ENCODE measurements at regions not wholly inside any gene's neighbourhood (a gene's known extent, or its start where the extent isn't known, plus 50 kb on each side); places are given as distances from the start of the nearest gene placed in this dataset.
"Not testable (repeated sequence)": the region's sequence is repeated elsewhere in the genome, so short reads cannot be mapped to it uniquely, and the experiment has no call there.

- no peak for DNase-seq
Measured at GRCh38 chr4:154164931-154165839, 326.4 kb downstream of the DCHS2 start.

DNA sequence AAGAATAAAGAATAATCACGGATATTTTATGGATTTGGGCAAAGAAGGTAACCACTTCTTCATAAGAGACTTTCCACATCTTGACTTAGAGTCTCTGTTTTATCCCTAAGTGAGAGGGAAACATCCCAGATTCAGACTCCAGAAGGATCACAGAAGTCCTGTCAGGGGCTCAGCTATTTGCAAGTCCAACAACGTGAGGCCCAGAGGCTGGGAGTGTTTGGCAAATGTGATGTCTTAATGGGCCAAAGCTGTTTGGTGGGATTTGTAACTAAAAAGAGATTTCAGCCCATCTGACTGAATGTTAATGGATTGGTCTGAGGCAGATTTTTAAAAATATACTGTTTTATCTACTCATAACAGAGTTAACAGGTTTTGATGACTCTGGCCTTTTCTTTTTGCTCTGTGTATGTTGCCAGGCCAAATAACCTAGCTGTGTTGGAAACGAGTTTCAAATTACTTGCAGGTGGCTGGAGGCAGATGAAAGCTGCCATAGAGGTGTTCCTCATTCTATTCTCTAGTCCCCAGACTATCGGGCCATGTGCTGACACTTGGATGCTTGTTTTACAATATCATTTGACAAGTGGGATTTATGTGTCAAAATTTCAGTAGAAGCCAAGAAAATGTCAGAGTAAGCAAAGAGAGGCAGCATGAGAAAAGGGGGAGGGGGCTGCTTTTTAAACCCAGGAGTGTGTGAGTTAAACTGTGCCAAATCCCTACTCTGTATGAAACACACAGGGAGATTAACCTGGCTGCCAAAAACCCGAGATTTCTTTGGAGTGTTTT, 330.9 kb downstream of the DCHS2 start:
- DNase-seq, result no peak

DNA sequence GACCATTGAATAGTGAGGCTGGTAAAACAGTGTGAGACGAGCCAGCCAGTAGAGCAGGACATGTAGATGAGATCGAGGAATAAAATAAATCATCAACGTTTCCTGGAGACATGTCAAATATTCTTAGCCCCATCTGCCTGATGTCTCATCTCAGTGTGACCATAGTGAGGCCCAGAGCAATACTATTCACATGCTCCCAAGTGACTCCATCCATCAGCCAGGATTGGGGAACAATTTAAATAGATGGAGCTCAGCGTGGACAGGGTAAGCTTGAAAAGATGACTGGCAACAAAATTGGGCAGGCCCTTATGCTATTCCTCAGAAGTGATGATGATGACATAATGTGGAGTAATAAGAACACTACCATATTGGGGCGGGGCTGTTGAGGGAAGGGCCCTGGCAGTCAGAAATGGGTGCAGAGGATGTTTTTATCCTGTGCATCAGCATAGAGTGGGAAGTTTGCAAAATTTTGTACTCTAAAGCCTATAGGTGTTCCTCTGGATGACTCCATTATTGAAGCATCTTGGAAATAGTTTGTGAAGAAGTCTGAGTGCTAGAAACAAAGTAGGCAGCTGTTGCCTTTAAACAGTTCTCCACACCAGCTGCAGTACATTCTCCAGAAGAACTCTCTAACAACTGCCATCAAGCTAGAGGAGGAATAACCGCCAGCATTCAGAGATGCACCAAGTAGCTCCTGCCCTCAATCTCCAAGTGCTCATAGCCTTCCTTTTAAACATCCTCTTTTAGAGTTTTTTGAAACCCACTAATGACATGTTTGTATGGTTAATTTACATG, 333.0 kb downstream of the DCHS2 start:
- DNase-seq, result no peak

GRCh38 chr4:154152546-154152945, 339.1 kb downstream of the DCHS2 start:
- no peak for DNase-seq

GRCh38 chr4:154149236-154149635, 342.4 kb downstream of the DCHS2 start:
- DNase-seq, result not testable (repeated sequence)

GRCh38 chr4:154143720-154144119, 347.9 kb downstream of the DCHS2 start:
- no peak for DNase-seq

DNA sequence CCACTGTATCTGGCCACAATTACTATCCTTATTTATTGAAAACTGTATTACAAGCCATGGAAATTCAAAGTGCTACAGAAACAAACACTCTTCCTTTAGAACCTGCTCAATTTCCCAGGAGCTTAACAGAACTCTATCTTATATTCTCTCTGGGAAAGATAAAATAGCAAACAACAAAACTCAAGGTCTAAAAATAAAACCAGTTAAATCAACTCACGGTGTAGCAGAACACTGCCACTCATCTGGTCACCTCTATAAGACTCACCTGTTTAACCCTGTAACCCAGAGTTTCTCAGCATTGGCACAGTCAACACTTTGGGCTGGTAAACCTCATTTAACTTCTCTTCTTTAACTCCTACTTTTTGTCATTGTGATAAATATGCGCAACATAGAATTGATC, 348.9 kb downstream of the DCHS2 start:
- DNase-seq, result no peak

DNA sequence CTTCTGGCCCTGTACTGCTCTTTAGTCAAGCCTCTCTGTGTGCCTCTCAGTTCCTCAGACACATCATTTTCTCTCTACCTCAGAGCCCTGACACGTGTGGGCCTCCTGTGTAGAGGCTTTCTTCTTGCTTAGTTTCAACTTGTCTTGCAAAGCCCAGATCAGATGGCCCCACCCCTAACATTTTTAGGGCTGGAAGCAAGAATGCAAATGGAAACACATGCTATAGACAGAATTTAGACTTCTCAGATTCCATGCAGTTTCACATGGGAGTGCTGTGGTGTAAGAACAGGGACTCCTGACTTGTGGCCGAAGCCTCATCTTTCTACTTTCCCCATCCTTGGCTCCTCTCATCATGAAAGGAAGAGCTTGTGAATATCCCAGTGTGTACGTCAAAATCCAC, 350.7 kb downstream of the DCHS2 start:
- no peak for DNase-seq

- no peak for DNase-seq
Measured at GRCh38 chr4:154137320-154137905, 348.5 kb upstream of the SFRP2 start.

DNA sequence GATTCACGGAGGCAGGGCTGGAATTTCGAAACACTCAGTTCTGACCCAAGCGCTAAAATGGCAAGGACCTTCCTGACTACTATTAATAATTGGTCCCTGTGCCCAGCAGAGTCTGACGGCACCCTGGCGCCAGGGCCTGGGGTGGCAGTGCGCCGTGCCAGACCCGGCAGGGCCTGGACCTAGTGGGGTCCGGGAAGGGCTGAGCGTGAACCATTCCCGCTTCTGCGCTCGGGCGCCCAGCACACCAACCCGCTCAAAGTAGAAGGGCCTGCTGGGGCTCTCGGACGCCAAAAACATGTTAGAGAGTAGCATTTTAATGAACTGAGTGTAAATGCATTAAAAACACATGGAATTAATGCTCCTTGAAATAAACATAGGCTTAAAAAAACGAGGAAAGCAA, 346.7 kb upstream of the SFRP2 start:
- DNase-seq, result no peak

DNA sequence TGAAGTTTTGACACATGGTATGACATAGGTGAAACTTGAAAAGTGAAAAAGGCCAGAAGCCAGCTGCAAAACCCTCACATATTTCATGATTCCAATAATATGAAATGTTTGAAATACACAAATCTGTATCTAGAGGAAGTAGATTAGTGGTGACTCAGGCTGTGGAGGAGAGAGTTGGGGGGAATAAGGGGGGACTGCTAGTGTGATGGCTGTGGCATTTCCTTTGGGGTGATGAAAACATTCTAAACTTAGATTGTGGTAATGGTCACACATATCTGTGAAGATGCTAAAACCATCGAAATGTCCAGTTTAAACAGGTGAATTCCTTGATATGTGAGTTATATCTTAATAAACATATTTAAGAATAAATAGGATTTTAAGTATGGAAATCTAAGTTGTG, 343.5 kb upstream of the SFRP2 start:
- no peak for DNase-seq

DNA sequence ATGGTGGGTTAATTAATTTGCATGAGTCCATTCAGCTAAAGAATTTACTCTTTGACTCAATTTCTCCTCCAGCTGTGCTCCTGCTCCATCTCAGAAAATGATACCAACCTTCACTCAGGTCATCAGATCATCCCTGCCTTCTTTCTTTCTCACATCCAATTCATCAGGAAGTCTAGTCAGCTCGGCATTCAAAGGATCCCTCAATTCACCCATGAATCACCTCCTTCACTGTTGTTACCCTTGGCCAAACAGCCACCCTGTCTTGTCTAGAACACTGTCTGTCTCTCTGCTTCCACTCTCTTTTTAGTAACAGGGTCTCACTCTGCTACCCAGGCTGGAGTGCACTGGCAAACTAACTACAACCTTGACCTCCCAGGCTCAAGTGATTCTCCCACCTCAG, 337.4 kb upstream of the SFRP2 start:
- DNase-seq, result no peak

DNA sequence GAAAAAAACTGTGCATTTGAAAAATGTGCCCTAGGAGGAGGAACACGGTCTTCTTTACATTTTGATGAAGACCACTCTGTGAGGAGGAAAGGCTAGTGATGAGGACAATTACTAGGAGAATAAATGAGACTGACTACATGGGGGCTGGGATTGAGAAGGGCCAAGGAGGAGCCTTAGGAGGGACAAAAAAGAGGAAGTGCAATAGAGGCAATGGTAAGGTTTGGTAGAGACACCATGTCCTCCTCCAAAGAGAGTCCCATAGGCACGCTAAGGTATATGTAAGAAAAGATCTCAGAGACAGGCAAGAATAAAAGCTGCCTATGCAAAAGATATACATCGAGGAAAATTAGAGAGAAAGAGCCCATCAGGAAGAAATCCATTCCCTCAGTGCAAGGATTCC, 336.5 kb upstream of the SFRP2 start:
- DNase-seq, result no peak

- no peak for DNase-seq
Measured at GRCh38 chr4:154124539-154125255, 335.8 kb upstream of the SFRP2 start.

- DNase-seq, result no peak
Measured at GRCh38 chr4:154123897-154124296, 335.0 kb upstream of the SFRP2 start.

DNA sequence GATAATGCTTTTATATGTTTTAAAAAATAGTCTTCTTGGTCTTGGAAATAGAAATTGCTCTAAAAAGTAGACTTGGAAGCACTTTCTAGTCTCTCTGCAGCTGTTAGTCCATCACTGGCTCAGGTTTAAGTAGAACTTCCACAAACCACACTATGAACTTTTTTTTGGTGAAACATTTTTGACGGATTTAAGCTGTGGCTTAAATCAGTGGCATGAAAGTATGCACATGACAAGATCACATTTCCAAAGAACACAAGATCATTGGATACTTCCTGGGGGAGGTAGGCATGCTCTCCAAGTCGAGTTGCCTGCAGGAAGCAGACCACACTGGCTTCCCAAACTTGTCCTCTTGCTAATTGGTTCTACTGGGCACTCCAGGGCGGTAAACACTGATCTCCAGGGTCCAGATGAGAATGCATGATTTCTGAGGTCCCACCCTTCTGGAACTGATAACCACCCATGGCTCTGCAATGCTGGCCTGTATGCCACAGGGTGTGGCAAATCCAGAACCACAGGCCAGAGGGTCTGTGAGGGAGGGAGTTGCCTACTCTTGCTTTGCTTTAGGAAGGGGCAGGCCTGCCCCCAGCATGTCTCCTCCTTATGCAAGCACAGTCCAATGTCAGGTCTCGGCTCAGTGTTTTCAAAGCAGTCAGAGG, 331.9 kb upstream of the SFRP2 start:
- DNase-seq, result peak; percentile 64

GRCh38 chr4:154120006-154120676, 331.3 kb upstream of the SFRP2 start:
- DNase-seq, result no peak

- no peak for DNase-seq
Measured at GRCh38 chr4:154119317-154119716, 330.4 kb upstream of the SFRP2 start.

GRCh38 chr4:154117726-154118125, 328.8 kb upstream of the SFRP2 start:
- not testable (repeated sequence) for DNase-seq

GRCh38 chr4:154107337-154107736, 318.5 kb upstream of the SFRP2 start:
- DNase-seq, result no peak

GRCh38 chr4:154088741-154089140, 299.9 kb upstream of the SFRP2 start:
- no peak for DNase-seq
